ENCODE measurements at regions not wholly inside any gene's neighbourhood (a gene's known extent, or its start where the extent isn't known, plus 50 kb on each side); places are given as distances from the start of the nearest gene placed in this dataset.

- no peak for TF ChIP-seq CTCF (IDR thresholded peaks at IDR 0.05; ENCODE audit: low read length)
- no peak for TF ChIP-seq EZH2 (optimal IDR thresholded peaks at IDR 0.05; ENCODE audit: low read depth, low read length)
- no peak for TF ChIP-seq EZH2phosphoT487 (IDR thresholded peaks at IDR 0.05; ENCODE audit: low read length)
These were observed 161.2 kb downstream of the C9orf50 start for GRCh38 chr9:129459547-129460322.

Data from MM.1S (cell line).